ENCODE measurements at regions not wholly inside any gene's neighbourhood (a gene's known extent, or its start where the extent isn't known, plus 50 kb on each side); places are given as distances from the start of the nearest gene placed in this dataset.
A peak's percentile ranks its signal among the peaks of the same experiment; 100 is the strongest.
"Not testable (repeated sequence)": the region's sequence is repeated elsewhere in the genome, so short reads cannot be mapped to it uniquely, and the experiment has no call there.

DNA sequence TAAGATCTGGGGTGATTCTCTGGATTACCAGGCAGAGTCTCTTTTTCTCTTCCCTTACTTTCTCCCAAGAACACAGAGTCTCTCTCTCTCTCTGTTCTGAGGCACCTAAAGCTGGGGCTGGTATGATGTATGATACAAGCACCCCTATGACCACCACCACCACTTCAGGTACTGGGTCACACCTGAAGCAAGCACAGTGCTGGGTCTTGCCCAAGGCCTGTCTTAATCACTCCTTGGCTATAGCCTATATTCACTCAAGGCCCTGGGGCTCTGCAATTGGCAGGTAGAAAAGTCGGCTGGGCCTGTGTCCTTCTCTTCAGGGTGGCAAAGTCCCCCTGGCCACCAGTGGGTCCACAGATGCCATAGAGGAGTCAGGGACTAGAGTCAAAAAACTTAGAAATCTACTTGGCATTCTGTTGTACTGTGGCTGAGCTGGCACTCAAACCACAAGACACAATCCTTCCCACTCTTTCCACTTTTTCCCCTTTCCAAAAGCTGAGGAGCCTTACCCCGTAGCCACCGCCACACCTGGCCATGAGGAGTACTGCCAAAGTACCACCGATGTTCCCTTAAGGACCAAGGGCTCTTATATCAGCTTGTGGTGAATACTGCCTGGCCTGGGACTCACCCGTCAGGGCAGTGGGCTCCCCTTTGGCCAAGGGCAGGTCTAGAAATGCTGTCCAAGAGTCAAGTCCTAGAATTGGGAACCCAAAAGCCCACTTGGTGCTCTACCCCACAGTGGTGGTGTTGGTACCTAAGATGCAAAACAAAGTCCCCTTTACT, 159.2 kb downstream of the POTEM start:
- CTCF ChIA-PET; H3K4me1 ChIP-seq; H3K9me3 ChIP-seq; DNase-seq (ENCODE audit: low read depth in 1 of 2, low spot score in 1 of 2); H3K4me3 ChIP-seq; FAIRE-seq; H3K27ac ChIP-seq; H3K4me2 ChIP-seq; POLR2A ChIA-PET: not testable (repeated sequence)
- 57% methylated on average over 3 of the region's 5 CpGs for WGBS (ENCODE audit: missing lambda C conversion rate)
- 0 out of 6 replicates have a peak, but pooled peaks of 1 of the 2 experiments have one; percentile 54 for ATAC-seq

DNA sequence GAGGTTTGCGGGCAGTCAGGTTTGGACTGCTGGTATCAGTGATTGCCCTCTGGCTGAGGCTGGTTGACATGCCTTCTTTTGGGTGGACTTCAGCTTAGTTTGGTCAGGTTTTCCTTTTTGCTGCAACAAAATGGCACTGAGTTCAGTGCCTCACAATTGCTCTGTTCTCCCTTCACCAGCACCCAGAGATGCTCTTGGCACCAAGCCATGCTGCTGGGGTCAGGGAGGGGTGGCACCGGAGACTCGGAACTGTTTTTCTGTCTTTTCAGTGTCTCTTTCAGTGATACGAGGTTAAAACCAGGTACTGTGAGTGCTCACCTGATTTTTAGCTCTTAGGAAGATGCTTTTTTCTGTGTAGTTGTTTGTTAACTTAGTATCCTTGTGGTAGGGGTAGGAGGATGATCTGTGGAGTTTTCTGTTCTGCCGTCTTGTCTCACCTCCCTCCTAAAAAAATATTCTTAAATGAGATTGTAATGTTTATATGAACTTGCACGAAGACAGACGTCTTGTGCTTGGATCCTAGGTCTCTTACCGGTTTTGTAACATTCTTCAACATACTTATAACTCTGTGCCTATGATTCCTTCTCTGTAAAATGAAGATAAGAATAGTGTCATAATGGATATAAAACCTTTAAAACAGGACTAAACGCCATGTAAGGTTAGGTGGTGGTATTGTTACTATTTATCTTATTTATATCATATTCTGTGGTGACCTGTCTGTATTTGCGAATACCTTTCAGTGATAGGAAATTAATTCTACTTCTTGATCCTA, 160.6 kb downstream of the POTEM start:
- DNase-seq (ENCODE audit: low read depth in 1 of 2, low spot score in 1 of 2); ATAC-seq; H3K4me3 ChIP-seq; CTCF ChIA-PET; H3K27ac ChIP-seq; H3K4me2 ChIP-seq; FAIRE-seq; H3K9me3 ChIP-seq; POLR2A ChIA-PET; H3K4me1 ChIP-seq: not testable (repeated sequence)
- WGBS (ENCODE audit: missing lambda C conversion rate), result 64% methylated on average over 9 of the region's 10 CpGs

DNA sequence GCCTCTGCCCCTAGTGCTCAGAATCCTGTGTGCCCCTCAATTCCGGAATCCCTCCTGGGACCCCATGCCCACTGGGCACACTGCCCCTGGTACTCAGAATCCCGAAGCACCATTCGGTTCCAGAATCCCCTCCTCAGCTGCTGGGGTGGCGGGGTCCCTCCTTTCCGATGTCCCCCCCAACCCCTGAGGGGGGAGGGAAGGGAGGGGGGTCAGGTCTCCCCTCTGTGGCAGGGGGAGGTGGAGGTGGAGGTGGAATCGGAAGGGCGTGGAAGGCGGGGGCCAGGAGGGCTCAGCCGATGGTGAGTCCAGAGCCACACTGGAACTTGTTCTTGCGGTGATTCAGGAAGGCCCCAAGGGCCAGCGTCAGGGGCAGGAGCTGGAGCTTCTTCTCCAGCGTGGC, 164.3 kb downstream of the POTEM start:
- H3K9me3 ChIP-seq; DNase-seq (ENCODE audit: low read depth in 1 of 2, low spot score in 1 of 2); H3K4me2 ChIP-seq; H3K4me1 ChIP-seq; FAIRE-seq; CTCF ChIA-PET; H3K4me3 ChIP-seq; H3K27ac ChIP-seq; POLR2A ChIA-PET: not testable (repeated sequence)
- peak in 1 of 2 experiments; percentile 57; a peak in 1 of 6 replicates for ATAC-seq
- WGBS (ENCODE audit: missing lambda C conversion rate), result no CpG with 5 or more reads among the region's 12 CpGs

DNA sequence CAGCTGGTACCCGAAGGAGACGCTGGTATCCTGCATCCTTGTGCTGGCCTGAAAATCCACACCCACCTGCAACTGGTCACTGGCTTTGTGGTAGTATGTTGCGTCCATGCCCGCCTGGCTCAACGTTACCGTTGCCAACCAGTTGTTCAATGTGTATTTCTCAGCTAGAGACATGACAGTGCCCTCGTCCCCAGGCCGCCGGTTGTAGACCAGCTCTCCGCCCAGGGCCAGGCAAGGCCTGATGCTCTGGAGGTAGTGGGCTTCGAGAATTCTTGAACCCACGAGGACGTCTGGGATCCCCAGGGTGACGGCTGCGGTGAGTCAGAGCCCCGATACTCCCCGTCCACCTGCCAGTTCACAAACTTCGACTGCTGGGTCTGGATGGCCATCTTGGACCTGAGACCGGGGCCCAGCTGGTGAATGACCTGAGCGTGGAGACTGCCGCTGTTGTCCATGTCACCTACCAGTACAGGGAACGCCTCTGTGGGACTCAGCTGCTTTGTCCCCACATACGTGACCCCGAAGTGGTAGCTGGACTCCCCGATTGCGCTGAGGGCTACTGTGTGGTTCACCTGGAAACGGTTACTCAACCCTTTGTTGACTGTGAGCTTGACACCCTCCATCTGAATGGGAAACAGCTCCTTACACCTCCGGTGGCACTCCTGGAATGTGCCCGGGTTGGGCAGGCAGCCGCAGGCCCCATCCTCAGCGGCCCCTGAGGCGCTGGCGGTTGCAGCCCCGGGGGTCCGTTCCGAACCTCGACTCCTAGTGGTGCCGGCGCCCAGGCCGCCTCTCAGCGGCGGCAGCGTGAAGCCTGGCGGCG, 165.0 kb downstream of the POTEM start:
- H3K4me1 ChIP-seq; CTCF ChIA-PET; ATAC-seq; DNase-seq (ENCODE audit: low read depth in 1 of 2, low spot score in 1 of 2); H3K4me3 ChIP-seq; H3K9me3 ChIP-seq; H3K4me2 ChIP-seq; FAIRE-seq; H3K27ac ChIP-seq; POLR2A ChIA-PET: not testable (repeated sequence)
- WGBS (ENCODE audit: missing lambda C conversion rate), result 100% methylated on average over 4 of the region's 45 CpGs

DNA sequence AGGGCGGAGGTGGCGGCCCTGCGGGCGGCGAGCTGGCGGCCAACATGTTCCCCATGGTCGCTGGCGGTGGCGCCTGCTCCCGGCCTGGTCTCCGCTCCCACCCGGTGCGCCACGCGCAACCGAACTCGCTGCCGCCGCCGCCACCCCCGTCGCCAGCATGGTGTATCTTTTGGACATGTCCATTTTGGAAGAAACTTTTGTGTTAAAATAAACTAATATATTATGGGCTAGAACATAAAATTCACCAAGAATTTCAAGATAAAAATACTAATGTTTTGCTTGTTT, 165.5 kb downstream of the POTEM start:
- CTCF ChIA-PET; H3K4me1 ChIP-seq; DNase-seq (ENCODE audit: low read depth in 1 of 2, low spot score in 1 of 2); FAIRE-seq; H3K9me3 ChIP-seq; H3K4me3 ChIP-seq; POLR2A ChIA-PET; H3K27ac ChIP-seq; H3K4me2 ChIP-seq; ATAC-seq: not testable (repeated sequence)
- no CpG with 5 or more reads among the region's 22 CpGs for WGBS (ENCODE audit: missing lambda C conversion rate)

DNA sequence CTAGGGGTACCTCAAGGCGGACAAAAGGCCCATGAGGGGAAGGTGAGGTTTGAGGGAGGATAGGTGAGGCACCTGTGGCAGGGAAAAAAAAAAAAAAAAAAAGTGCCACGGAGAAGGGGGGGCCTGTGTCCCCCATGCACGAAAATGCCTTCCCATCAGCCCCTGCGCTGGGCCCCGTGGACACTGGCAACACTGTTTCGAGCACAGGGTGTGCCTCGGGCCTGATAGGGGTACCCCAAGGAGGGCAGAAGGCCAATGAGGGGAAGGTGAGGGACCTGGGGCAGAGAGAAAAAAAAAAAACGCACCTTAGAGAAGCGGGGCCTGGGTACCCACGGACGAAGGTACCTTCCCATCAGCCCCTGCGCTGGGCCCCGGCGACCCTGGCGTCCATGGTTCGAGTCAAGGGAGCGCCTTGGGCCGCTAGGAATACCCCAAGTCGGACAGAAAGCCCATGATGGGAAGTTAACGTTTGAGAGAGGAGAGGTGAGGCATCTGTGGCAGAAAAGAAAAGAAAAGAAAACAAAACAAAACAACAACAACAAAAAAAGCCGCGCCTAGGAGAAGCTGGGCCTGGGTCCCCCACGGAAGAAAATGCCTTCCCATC, 190.0 kb downstream of the POTEM start:
- CTCF ChIA-PET, result not testable (repeated sequence)
- peak in 1 of 2 experiments; percentile 31; a peak in 3 of 6 replicates for ATAC-seq

DNA sequence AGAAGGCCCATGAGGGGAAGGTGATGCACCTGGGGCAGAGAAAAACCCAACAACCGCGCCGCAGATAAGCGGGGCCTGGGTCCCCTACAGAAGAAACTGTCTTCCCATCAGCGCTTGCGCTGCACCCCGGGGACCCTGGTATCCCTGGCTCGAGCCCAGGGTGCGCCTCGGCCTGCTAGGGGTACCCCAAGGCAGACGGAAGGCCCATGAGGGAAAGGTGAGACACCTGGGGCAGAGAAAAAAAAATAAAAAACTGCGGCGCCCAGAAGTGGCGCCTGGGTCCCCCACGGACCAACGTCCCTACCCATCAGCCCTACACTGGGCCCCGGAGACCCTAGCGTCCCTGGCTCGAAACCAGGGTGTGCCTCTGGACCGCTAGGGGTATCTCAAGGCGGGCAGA, 190.8 kb downstream of the POTEM start:
- H3K4me2 ChIP-seq; H3K27ac ChIP-seq; POLR2A ChIA-PET; H3K4me1 ChIP-seq; DNase-seq (ENCODE audit: low read depth in 1 of 2, low spot score in 1 of 2); FAIRE-seq; CTCF ChIA-PET; H3K4me3 ChIP-seq; ATAC-seq; H3K9me3 ChIP-seq: not testable (repeated sequence)
- 77% methylated on average over 17 of the region's 21 CpGs for WGBS (ENCODE audit: missing lambda C conversion rate)

More for the DNA sequence above, 190.0 kb downstream of the POTEM start:
- H3K27ac ChIP-seq; H3K4me2 ChIP-seq; POLR2A ChIA-PET; H3K4me1 ChIP-seq; H3K4me3 ChIP-seq; DNase-seq (ENCODE audit: low read depth in 1 of 2, low spot score in 1 of 2); FAIRE-seq; H3K9me3 ChIP-seq: not testable (repeated sequence)
- 63% methylated on average over 17 of the region's 23 CpGs for WGBS (ENCODE audit: missing lambda C conversion rate)

DNA sequence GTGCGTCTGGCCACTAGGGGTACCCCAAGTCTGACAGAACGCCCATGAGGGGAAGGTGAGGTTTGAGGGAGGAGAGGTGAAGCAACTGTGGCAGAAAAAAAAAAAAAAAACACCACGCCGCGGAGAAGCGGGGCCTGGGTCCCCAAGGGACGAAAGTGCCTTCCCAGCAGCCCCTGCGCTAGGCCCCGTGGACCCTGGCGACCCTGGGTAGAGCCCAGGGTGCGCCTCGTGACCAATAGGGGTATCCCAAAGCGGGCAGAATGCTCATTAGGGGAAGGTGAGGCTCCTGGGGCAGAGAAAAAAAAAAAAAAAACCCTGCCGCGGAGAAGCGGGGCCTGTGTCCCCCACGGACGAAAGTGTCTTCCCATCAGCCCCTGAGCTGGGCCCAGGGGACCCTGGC, 191.4 kb downstream of the POTEM start:
- H3K27ac ChIP-seq; FAIRE-seq; H3K4me1 ChIP-seq; DNase-seq (ENCODE audit: low read depth in 1 of 2, low spot score in 1 of 2); H3K4me3 ChIP-seq; POLR2A ChIA-PET; H3K4me2 ChIP-seq; H3K9me3 ChIP-seq; ATAC-seq; CTCF ChIA-PET: not testable (repeated sequence)
- WGBS (ENCODE audit: missing lambda C conversion rate), result 70% methylated on average over 11 of the region's 18 CpGs

DNA sequence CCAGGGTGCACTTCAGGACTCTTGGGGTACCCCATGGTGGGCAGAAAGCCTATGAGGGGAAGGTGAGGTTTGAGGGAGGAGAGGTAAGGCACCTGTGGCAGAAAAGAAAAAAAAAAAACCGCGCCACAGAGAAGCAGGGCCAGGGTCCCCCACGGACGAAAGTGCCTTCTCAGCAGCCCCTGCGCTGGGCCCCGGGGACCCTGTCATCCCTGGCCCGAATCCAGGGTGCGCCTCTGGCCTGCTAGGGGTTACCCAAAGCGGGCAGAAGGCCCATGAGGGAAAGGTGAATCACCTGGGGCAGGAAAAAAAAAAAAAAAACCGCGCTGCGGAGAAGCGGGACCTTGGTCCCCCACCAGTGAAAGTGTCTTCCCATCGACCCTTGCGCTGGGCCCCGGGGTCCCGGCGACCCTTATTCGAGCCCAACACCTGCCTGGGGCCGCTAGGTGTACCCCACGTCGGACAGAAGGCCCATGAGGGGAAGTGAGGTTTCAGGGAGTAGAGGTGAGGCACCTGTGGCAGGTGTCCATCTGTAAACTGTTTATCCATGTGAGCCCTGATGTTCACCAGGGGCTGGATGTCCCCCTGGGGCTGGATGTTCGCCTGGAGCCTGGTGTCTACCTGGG, 191.9 kb downstream of the POTEM start:
- H3K4me2 ChIP-seq; H3K9me3 ChIP-seq; H3K4me3 ChIP-seq; FAIRE-seq; POLR2A ChIA-PET; H3K4me1 ChIP-seq; H3K27ac ChIP-seq; ATAC-seq; DNase-seq (ENCODE audit: low read depth in 1 of 2, low spot score in 1 of 2); CTCF ChIA-PET: not testable (repeated sequence)
- WGBS (ENCODE audit: missing lambda C conversion rate), result 52% methylated on average over 21 of the region's 23 CpGs

DNA sequence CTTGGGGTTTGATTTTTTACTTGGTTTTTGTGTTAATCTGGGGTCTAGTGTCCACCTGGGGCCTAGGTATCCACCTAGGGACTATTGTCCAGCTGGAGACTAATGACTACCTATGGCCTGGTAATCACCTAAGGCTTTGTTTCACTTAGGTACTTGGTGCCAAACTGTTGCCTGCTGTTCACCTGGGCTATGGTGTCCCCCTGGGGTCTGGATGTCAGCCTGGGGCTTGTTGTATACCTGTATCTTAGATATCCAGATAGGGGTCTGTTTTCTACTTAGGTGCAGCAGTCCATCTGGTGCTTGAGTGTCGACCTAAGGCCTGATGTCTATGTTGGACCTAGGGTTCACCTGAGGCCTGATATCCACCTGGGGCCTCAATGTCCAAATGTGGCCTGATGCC, 193.1 kb downstream of the POTEM start:
- DNase-seq (ENCODE audit: low read depth in 1 of 2, low spot score in 1 of 2); H3K4me3 ChIP-seq; ATAC-seq; FAIRE-seq; H3K9me3 ChIP-seq; H3K27ac ChIP-seq; H3K4me2 ChIP-seq; H3K4me1 ChIP-seq; POLR2A ChIA-PET; CTCF ChIA-PET: not testable (repeated sequence)
- WGBS (ENCODE audit: missing lambda C conversion rate), result 0% methylated on average over 1 of the region's 1 CpG

Data from A549 (cell line).